ENCODE measurements at regions not wholly inside any gene's neighbourhood (a gene's known extent, or its start where the extent isn't known, plus 50 kb on each side); places are given as distances from the start of the nearest gene placed in this dataset.

GRCh38 chr1:208326033-208326432 lies 81.8 kb upstream of the PLXNA2 start:
- Histone ChIP-seq H3K4me3 (ENCODE audit: low read length in 2 of 2) (no peak overlapping the region), H3K27me3 (ENCODE audit: control insufficient read depth in 1 of 2, insufficient read depth in 2 of 2, low read length in 2 of 2) (peaks cover 0 to 2% of the 10 kb centered on the region in 2 donors), H3K9me3 (ENCODE audit: control insufficient read depth in 2 of 2, low read length in 2 of 2) (no peaks in the 10 kb centered on the region), H3K36me3 (ENCODE audit: control insufficient read depth in 2 of 2, insufficient read depth in 2 of 2, low read length in 2 of 2) (no peaks in the 10 kb centered on the region), H3K27ac (ENCODE audit: low read length) (no peak overlapping the region), H3K9ac (ENCODE audit: low read length in 2 of 2) (no peak overlapping the region), H3K4me1 (ENCODE audit: control insufficient read depth, insufficient read depth, low read length) (no peaks in the 10 kb centered on the region)

GRCh38 chr1:208329300-208329699 lies 85.1 kb upstream of the PLXNA2 start:
- Histone ChIP-seq H3K4me3 (ENCODE audit: low read length in 2 of 2) (no peak overlapping the region), H3K9ac (ENCODE audit: low read length in 2 of 2) (no peak overlapping the region), H3K4me1 (ENCODE audit: control insufficient read depth, insufficient read depth, low read length) (no peaks in the 10 kb centered on the region), H3K36me3 (ENCODE audit: control insufficient read depth in 2 of 2, insufficient read depth in 2 of 2, low read length in 2 of 2) (no peaks in the 10 kb centered on the region), H3K27ac (ENCODE audit: low read length) (no peak overlapping the region), H3K27me3 (ENCODE audit: control insufficient read depth in 1 of 2, insufficient read depth in 2 of 2, low read length in 2 of 2) (no peaks in the 10 kb centered on the region), H3K9me3 (ENCODE audit: control insufficient read depth in 2 of 2, low read length in 2 of 2) (no peaks in the 10 kb centered on the region)

GRCh38 chr1:208332036-208332773 lies 88.0 kb upstream of the PLXNA2 start:
- H3K9me3 ChIP-seq (ENCODE audit: control insufficient read depth in 2 of 2, low read length in 2 of 2): no peaks in the 10 kb centered on the region
- no peaks in the 10 kb centered on the region for H3K27me3 ChIP-seq (ENCODE audit: control insufficient read depth in 1 of 2, insufficient read depth in 2 of 2, low read length in 2 of 2)

GRCh38 chr1:208332774-208333126 lies 88.6 kb upstream of the PLXNA2 start:
- H3K9ac ChIP-seq (ENCODE audit: low read length in 2 of 2): no peak overlapping the region
- no peaks in the 10 kb centered on the region for H3K36me3 ChIP-seq (ENCODE audit: control insufficient read depth in 2 of 2, insufficient read depth in 2 of 2, low read length in 2 of 2)
- no peaks in the 10 kb centered on the region for H3K9me3 ChIP-seq (ENCODE audit: control insufficient read depth in 2 of 2, low read length in 2 of 2)
- no peak overlapping the region for H3K4me3 ChIP-seq (ENCODE audit: low read length in 2 of 2)
- no peak overlapping the region for H3K27ac ChIP-seq (ENCODE audit: low read length)
- no peaks in the 10 kb centered on the region for H3K27me3 ChIP-seq (ENCODE audit: control insufficient read depth in 1 of 2, insufficient read depth in 2 of 2, low read length in 2 of 2)
- no peaks in the 10 kb centered on the region for H3K4me1 ChIP-seq (ENCODE audit: control insufficient read depth, insufficient read depth, low read length)

More at GRCh38 chr1:208332036-208332773, 88.0 kb upstream of the PLXNA2 start:
- Histone ChIP-seq H3K4me3 (ENCODE audit: low read length in 2 of 2) (no peak overlapping the region), H3K27ac (ENCODE audit: low read length) (no peak overlapping the region), H3K9ac (ENCODE audit: low read length in 2 of 2) (no peak overlapping the region), H3K4me1 (ENCODE audit: control insufficient read depth, insufficient read depth, low read length) (no peaks in the 10 kb centered on the region), H3K36me3 (ENCODE audit: control insufficient read depth in 2 of 2, insufficient read depth in 2 of 2, low read length in 2 of 2) (no peaks in the 10 kb centered on the region)

GRCh38 chr1:208333676-208334075 lies 89.5 kb upstream of the PLXNA2 start:
- H3K4me1 ChIP-seq (ENCODE audit: control insufficient read depth, insufficient read depth, low read length): no peaks in the 10 kb centered on the region
- H3K27me3 ChIP-seq (ENCODE audit: control insufficient read depth in 1 of 2, insufficient read depth in 2 of 2, low read length in 2 of 2): no peaks in the 10 kb centered on the region
- no peak overlapping the region for H3K9ac ChIP-seq (ENCODE audit: low read length in 2 of 2)
- no peak overlapping the region for H3K4me3 ChIP-seq (ENCODE audit: low read length in 2 of 2)
- no peaks in the 10 kb centered on the region for H3K9me3 ChIP-seq (ENCODE audit: control insufficient read depth in 2 of 2, low read length in 2 of 2)
- H3K27ac ChIP-seq (ENCODE audit: low read length): no peak overlapping the region
- no peaks in the 10 kb centered on the region for H3K36me3 ChIP-seq (ENCODE audit: control insufficient read depth in 2 of 2, insufficient read depth in 2 of 2, low read length in 2 of 2)

GRCh38 chr1:208335371-208336136 lies 91.4 kb upstream of the PLXNA2 start:
- no peaks in the 10 kb centered on the region for H3K36me3 ChIP-seq (ENCODE audit: control insufficient read depth in 2 of 2, insufficient read depth in 2 of 2, low read length in 2 of 2)
- no peaks in the 10 kb centered on the region for H3K27me3 ChIP-seq (ENCODE audit: control insufficient read depth in 1 of 2, insufficient read depth in 2 of 2, low read length in 2 of 2)
- H3K4me3 ChIP-seq (ENCODE audit: low read length in 2 of 2): no peak overlapping the region
- no peak overlapping the region for H3K27ac ChIP-seq (ENCODE audit: low read length)
- H3K9me3 ChIP-seq (ENCODE audit: control insufficient read depth in 2 of 2, low read length in 2 of 2): no peaks in the 10 kb centered on the region
- no peak overlapping the region for H3K9ac ChIP-seq (ENCODE audit: low read length in 2 of 2)
- H3K4me1 ChIP-seq (ENCODE audit: control insufficient read depth, insufficient read depth, low read length): no peaks in the 10 kb centered on the region

- Histone ChIP-seq H3K9me3 (ENCODE audit: control insufficient read depth in 2 of 2, low read length in 2 of 2) (no peaks in the 10 kb centered on the region), H3K27ac (ENCODE audit: low read length) (no peak overlapping the region), H3K36me3 (ENCODE audit: control insufficient read depth in 2 of 2, insufficient read depth in 2 of 2, low read length in 2 of 2) (no peaks in the 10 kb centered on the region), H3K9ac (ENCODE audit: low read length in 2 of 2) (no peak overlapping the region), H3K27me3 (ENCODE audit: control insufficient read depth in 1 of 2, insufficient read depth in 2 of 2, low read length in 2 of 2) (no peaks in the 10 kb centered on the region), H3K4me1 (ENCODE audit: control insufficient read depth, insufficient read depth, low read length) (no peaks in the 10 kb centered on the region), H3K4me3 (ENCODE audit: low read length in 2 of 2) (no peak overlapping the region)
These were observed 91.9 kb upstream of the PLXNA2 start for GRCh38 chr1:208336137-208336518.

- no peak overlapping the region for H3K27ac ChIP-seq (ENCODE audit: low read length)
- no peak overlapping the region for H3K4me3 ChIP-seq (ENCODE audit: low read length in 2 of 2)
- H3K9me3 ChIP-seq (ENCODE audit: control insufficient read depth in 2 of 2, low read length in 2 of 2): no peaks in the 10 kb centered on the region
- H3K27me3 ChIP-seq (ENCODE audit: control insufficient read depth in 1 of 2, insufficient read depth in 2 of 2, low read length in 2 of 2): no peaks in the 10 kb centered on the region
- H3K9ac ChIP-seq (ENCODE audit: low read length in 2 of 2): no peak overlapping the region
- H3K36me3 ChIP-seq (ENCODE audit: control insufficient read depth in 2 of 2, insufficient read depth in 2 of 2, low read length in 2 of 2): no peaks in the 10 kb centered on the region
- no peaks in the 10 kb centered on the region for H3K4me1 ChIP-seq (ENCODE audit: control insufficient read depth, insufficient read depth, low read length)
These were observed 95.7 kb upstream of the PLXNA2 start for GRCh38 chr1:208339911-208340310.

GRCh38 chr1:208343226-208343625 lies 99.0 kb upstream of the PLXNA2 start:
- H3K9me3 ChIP-seq (ENCODE audit: control insufficient read depth in 2 of 2, low read length in 2 of 2): no peaks in the 10 kb centered on the region
- H3K27me3 ChIP-seq (ENCODE audit: control insufficient read depth in 1 of 2, insufficient read depth in 2 of 2, low read length in 2 of 2): no peaks in the 10 kb centered on the region
- H3K4me3 ChIP-seq (ENCODE audit: low read length in 2 of 2): no peak overlapping the region
- no peaks in the 10 kb centered on the region for H3K36me3 ChIP-seq (ENCODE audit: control insufficient read depth in 2 of 2, insufficient read depth in 2 of 2, low read length in 2 of 2)
- H3K4me1 ChIP-seq (ENCODE audit: control insufficient read depth, insufficient read depth, low read length): no peaks in the 10 kb centered on the region
- H3K9ac ChIP-seq (ENCODE audit: low read length in 2 of 2): no peak overlapping the region
- H3K27ac ChIP-seq (ENCODE audit: low read length): no peak overlapping the region

- no peaks in the 10 kb centered on the region for H3K36me3 ChIP-seq (ENCODE audit: control insufficient read depth in 2 of 2, insufficient read depth in 2 of 2, low read length in 2 of 2)
- H3K27me3 ChIP-seq (ENCODE audit: control insufficient read depth in 1 of 2, insufficient read depth in 2 of 2, low read length in 2 of 2): no peaks in the 10 kb centered on the region
- no peaks in the 10 kb centered on the region for H3K9me3 ChIP-seq (ENCODE audit: control insufficient read depth in 2 of 2, low read length in 2 of 2)
- H3K4me3 ChIP-seq (ENCODE audit: low read length in 2 of 2): no peak overlapping the region
- H3K4me1 ChIP-seq (ENCODE audit: control insufficient read depth, insufficient read depth, low read length): no peaks in the 10 kb centered on the region
- H3K27ac ChIP-seq (ENCODE audit: low read length): no peak overlapping the region
- no peak overlapping the region for H3K9ac ChIP-seq (ENCODE audit: low read length in 2 of 2)
These were observed 100.1 kb upstream of the PLXNA2 start for GRCh38 chr1:208344202-208344857.

- Histone ChIP-seq H3K4me3 (ENCODE audit: low read length in 2 of 2) (no peak overlapping the region), H3K4me1 (ENCODE audit: control insufficient read depth, insufficient read depth, low read length) (no peaks in the 10 kb centered on the region), H3K36me3 (ENCODE audit: control insufficient read depth in 2 of 2, insufficient read depth in 2 of 2, low read length in 2 of 2) (no peaks in the 10 kb centered on the region), H3K9ac (ENCODE audit: low read length in 2 of 2) (no peak overlapping the region), H3K27ac (ENCODE audit: low read length) (no peak overlapping the region), H3K27me3 (ENCODE audit: control insufficient read depth in 1 of 2, insufficient read depth in 2 of 2, low read length in 2 of 2) (no peaks in the 10 kb centered on the region), H3K9me3 (ENCODE audit: control insufficient read depth in 2 of 2, low read length in 2 of 2) (no peaks in the 10 kb centered on the region)
These were observed 103.0 kb upstream of the PLXNA2 start for GRCh38 chr1:208347191-208347590.

Data from stomach smooth muscle (tissue), 2 donors.